ENCODE measurements at regions not wholly inside any gene's neighbourhood (a gene's known extent, or its start where the extent isn't known, plus 50 kb on each side); places are given as distances from the start of the nearest gene placed in this dataset.

DNA sequence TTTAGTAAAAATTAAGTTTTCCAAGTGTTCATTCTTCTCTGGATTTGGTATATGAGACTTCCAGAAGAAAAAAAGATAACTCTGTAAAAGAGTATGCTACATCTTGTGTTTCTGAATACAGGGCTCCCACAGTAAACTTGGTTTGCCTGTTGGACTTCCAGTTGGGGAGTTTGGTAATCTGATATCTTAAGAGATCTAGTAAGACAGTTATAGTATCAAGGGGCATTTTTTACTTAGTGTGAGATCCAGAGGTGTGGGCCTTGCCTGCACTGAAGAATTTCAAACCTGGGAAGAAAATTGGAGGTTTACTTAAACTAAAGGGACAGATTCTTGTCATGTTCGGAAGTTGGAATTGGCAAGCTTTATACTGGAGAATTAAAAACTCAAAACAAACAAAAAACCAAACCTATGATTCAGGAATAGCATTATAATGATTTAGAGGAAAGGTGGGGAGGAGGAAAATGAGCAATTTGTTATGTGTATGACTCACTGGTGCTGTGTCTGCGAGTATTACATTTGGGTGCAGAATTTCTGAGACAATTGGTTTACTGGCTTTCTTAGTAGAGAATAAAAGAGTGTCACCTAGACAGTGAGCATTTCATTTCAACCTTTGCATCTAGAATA lies 58.9 kb upstream of the ULK4 start:
- ATAC-seq (no peak), DNase-seq (ENCODE audit: low spot score) (no peak)
- Mint-ChIP-seq H3K27me3 (ENCODE audit: insufficient read depth, low read depth, poor library complexity) (peaks cover 10% of the 10 kb centered on the region), H3K27ac (no peak overlapping the region), H3K36me3 (ENCODE audit: low read depth) (no peaks in the 10 kb centered on the region), H3K4me3 (no peak overlapping the region), H3K9me3 (no peaks in the 10 kb centered on the region), H3K4me1 (peaks cover 50% of the 10 kb centered on the region)
- Histone ChIP-seq H3K9me2 (ENCODE audit: insufficient read depth) (no peaks in the 10 kb centered on the region), H3K27ac (ENCODE audit: low read depth) (no peak overlapping the region), H2AFZ (no peak overlapping the region), H3K27me3 (ENCODE audit: insufficient read depth) (no peaks in the 10 kb centered on the region), H3K79me2 (replicated peaks; ENCODE audit: insufficient read depth) (peaks cover 84% of the 10 kb centered on the region), H4K20me1 (replicated peaks; ENCODE audit: insufficient read depth) (no peaks in the 10 kb centered on the region; the same call in 1 of the 2 replicates), H3K4me2 (no peak overlapping the region), H3K4me1 (ENCODE audit: insufficient read depth) (peaks cover 29% of the 10 kb centered on the region), H3F3A (replicated peaks; ENCODE audit: low read depth) (no peaks in the 10 kb centered on the region), H3K4me3 (no peak overlapping the region), H3K36me3 (ENCODE audit: insufficient read depth) (no peaks in the 10 kb centered on the region)
- no peak for TF ChIP-seq STAT1 (IDR thresholded peaks at IDR 0.05; ENCODE audit: unreplicated experiment)

DNA sequence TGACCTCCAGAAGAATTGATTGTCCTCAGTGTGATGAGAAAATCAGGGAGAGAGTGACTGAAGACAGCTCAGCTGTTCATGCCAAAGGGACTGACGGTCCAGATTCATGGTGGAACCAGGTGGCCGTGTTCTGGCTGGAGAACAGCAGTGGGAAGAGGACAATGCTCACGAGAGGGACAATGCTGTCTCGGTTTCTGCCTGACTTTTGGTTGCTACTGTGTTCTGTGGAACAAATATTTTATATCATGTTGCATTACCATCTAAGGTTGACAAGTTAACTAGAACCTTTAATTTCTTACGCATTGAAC lies 58.0 kb upstream of the ULK4 start:
- ATAC-seq (no peak), DNase-seq (ENCODE audit: low spot score) (no peak)
- Histone ChIP-seq H3K4me3 (no peak overlapping the region), H3K4me1 (ENCODE audit: insufficient read depth) (peaks cover 33% of the 10 kb centered on the region), H3K27me3 (ENCODE audit: insufficient read depth) (peaks cover 2% of the 10 kb centered on the region; the same call in 1 of the 2 replicates), H3K9me2 (ENCODE audit: insufficient read depth) (no peaks in the 10 kb centered on the region), H3F3A (replicated peaks; ENCODE audit: low read depth) (no peaks in the 10 kb centered on the region), H3K36me3 (ENCODE audit: insufficient read depth) (no peaks in the 10 kb centered on the region), H3K27ac (ENCODE audit: low read depth) (no peak overlapping the region), H4K20me1 (replicated peaks; ENCODE audit: insufficient read depth) (no peaks in the 10 kb centered on the region; the same call in 1 of the 2 replicates), H3K79me2 (replicated peaks; ENCODE audit: insufficient read depth) (peaks cover 93% of the 10 kb centered on the region), H3K4me2 (no peak overlapping the region), H2AFZ (no peak overlapping the region)
- no peaks in the 10 kb centered on the region; the same call in 2 of the 3 replicates for H3K9me3 Mint-ChIP-seq
- H3K27ac Mint-ChIP-seq = no peak overlapping the region; the same call in 1 of the 2 replicates
- H3K4me1 Mint-ChIP-seq = peaks cover 48% of the 10 kb centered on the region
- peaks cover 9% of the 10 kb centered on the region for H3K27me3 Mint-ChIP-seq (ENCODE audit: insufficient read depth, low read depth, poor library complexity)
- no peaks in the 10 kb centered on the region for H3K36me3 Mint-ChIP-seq (ENCODE audit: low read depth)
- no peak overlapping the region for H3K4me3 Mint-ChIP-seq
- TF ChIP-seq, protein P1, sequence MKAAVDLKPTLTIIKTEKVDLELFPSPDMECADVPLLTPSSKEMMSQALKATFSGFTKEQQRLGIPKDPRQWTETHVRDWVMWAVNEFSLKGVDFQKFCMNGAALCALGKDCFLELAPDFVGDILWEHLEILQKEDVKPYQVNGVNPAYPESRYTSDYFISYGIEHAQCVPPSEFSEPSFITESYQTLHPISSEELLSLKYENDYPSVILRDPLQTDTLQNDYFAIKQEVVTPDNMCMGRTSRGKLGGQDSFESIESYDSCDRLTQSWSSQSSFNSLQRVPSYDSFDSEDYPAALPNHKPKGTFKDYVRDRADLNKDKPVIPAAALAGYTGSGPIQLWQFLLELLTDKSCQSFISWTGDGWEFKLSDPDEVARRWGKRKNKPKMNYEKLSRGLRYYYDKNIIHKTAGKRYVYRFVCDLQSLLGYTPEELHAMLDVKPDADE (IDR thresholded peaks at IDR 0.05) = no peak
- TF ChIP-seq CREB1 (CRISPR knock-in tag; IDR thresholded peaks at IDR 0.05; ENCODE audit: low read depth) (no peak), NANOG (IDR thresholded peaks at IDR 0.05; ENCODE audit: borderline replicate concordance) (no peak), STAT1 (IDR thresholded peaks at IDR 0.05; ENCODE audit: unreplicated experiment) (no peak), EZH2phosphoT487 (IDR thresholded peaks at IDR 0.05; ENCODE audit: unreplicated experiment) (no peak), JUNB (IDR thresholded peaks at IDR 0.05; ENCODE audit: unreplicated experiment) (no peak), EZH2 (IDR thresholded peaks at IDR 0.05; ENCODE audit: low read depth, unreplicated experiment) (no peak), ZNF114 (CRISPR knock-in tag; IDR thresholded peaks at IDR 0.05) (no peak), POLR2AphosphoS5 (IDR thresholded peaks at IDR 0.05; ENCODE audit: low read depth) (no peak)
- TF ChIP-seq, protein P2, sequence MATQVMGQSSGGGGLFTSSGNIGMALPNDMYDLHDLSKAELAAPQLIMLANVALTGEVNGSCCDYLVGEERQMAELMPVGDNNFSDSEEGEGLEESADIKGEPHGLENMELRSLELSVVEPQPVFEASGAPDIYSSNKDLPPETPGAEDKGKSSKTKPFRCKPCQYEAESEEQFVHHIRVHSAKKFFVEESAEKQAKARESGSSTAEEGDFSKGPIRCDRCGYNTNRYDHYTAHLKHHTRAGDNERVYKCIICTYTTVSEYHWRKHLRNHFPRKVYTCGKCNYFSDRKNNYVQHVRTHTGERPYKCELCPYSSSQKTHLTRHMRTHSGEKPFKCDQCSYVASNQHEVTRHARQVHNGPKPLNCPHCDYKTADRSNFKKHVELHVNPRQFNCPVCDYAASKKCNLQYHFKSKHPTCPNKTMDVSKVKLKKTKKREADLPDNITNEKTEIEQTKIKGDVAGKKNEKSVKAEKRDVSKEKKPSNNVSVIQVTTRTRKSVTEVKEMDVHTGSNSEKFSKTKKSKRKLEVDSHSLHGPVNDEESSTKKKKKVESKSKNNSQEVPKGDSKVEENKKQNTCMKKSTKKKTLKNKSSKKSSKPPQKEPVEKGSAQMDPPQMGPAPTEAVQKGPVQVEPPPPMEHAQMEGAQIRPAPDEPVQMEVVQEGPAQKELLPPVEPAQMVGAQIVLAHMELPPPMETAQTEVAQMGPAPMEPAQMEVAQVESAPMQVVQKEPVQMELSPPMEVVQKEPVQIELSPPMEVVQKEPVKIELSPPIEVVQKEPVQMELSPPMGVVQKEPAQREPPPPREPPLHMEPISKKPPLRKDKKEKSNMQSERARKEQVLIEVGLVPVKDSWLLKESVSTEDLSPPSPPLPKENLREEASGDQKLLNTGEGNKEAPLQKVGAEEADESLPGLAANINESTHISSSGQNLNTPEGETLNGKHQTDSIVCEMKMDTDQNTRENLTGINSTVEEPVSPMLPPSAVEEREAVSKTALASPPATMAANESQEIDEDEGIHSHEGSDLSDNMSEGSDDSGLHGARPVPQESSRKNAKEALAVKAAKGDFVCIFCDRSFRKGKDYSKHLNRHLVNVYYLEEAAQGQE (IDR thresholded peaks at IDR 0.05; ENCODE audit: unreplicated experiment) = no peak
- TF ChIP-seq, protein P3, sequence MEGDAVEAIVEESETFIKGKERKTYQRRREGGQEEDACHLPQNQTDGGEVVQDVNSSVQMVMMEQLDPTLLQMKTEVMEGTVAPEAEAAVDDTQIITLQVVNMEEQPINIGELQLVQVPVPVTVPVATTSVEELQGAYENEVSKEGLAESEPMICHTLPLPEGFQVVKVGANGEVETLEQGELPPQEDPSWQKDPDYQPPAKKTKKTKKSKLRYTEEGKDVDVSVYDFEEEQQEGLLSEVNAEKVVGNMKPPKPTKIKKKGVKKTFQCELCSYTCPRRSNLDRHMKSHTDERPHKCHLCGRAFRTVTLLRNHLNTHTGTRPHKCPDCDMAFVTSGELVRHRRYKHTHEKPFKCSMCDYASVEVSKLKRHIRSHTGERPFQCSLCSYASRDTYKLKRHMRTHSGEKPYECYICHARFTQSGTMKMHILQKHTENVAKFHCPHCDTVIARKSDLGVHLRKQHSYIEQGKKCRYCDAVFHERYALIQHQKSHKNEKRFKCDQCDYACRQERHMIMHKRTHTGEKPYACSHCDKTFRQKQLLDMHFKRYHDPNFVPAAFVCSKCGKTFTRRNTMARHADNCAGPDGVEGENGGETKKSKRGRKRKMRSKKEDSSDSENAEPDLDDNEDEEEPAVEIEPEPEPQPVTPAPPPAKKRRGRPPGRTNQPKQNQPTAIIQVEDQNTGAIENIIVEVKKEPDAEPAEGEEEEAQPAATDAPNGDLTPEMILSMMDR (conservative IDR thresholded peaks at IDR 0.05; ENCODE audit: low read depth in 2 of 2) = no peak
